HEK293 (cell line): ENCODE measurements at regions not wholly inside any gene's neighbourhood (a gene's known extent, or its start where the extent isn't known, plus 50 kb on each side); places are given as distances from the start of the nearest gene placed in this dataset.

ENCODE experiments used
- SETDB1 ChIP-seq: IDR thresholded peaks from one replicate; pipeline ENCODE4 v1.6.1; 2017; ENCODE audit warnings: mild to moderate bottlenecking, low read length, moderate library complexity, mixed read lengths; ENCODE audit not compliant: insufficient read length
- ZBTB7A ChIP-seq: fragments of 450-650 bp; formaldehyde crosslinking; IDR thresholded peaks from 2 replicates; pipeline ENCODE4 v1.5.1; 2016; ENCODE audit warnings: low read depth, missing biosample characterization, missing genetic modification characterization
- ZBTB8A ChIP-seq: fragments of 450-650 bp; formaldehyde crosslinking; IDR thresholded peaks from 2 replicates; pipeline ENCODE4 v1.5.1; 2016; ENCODE audit warnings: missing biosample characterization, missing genetic modification characterization
- ZNF174 ChIP-seq: fragments of 450-650 bp; formaldehyde crosslinking; IDR thresholded peaks from 2 replicates; pipeline ENCODE4 v1.5.0; 2017; ENCODE audit warnings: missing biosample characterization, mild to moderate bottlenecking, missing genetic modification characterization
- ZNF394 ChIP-seq: fragments of 450-650 bp; formaldehyde crosslinking; IDR thresholded peaks from 2 replicates; pipeline ENCODE4 v1.5.1; 2016; ENCODE audit warnings: missing biosample characterization, missing genetic modification characterization, mild to moderate bottlenecking, moderate library complexity, borderline replicate concordance
- ZNF585B ChIP-seq: fragments of 450-650 bp; formaldehyde crosslinking; IDR thresholded peaks from 2 replicates; pipeline ENCODE4 v1.5.1; 2016; ENCODE audit warnings: missing biosample characterization, missing genetic modification characterization
- TF ChIP-seq, protein P1 (sequence below): fragments of 450-650 bp; formaldehyde crosslinking; IDR thresholded peaks from 2 replicates; pipeline ENCODE4 v1.5.1; 2016; ENCODE audit warnings: missing biosample characterization, missing genetic modification characterization

DNA sequence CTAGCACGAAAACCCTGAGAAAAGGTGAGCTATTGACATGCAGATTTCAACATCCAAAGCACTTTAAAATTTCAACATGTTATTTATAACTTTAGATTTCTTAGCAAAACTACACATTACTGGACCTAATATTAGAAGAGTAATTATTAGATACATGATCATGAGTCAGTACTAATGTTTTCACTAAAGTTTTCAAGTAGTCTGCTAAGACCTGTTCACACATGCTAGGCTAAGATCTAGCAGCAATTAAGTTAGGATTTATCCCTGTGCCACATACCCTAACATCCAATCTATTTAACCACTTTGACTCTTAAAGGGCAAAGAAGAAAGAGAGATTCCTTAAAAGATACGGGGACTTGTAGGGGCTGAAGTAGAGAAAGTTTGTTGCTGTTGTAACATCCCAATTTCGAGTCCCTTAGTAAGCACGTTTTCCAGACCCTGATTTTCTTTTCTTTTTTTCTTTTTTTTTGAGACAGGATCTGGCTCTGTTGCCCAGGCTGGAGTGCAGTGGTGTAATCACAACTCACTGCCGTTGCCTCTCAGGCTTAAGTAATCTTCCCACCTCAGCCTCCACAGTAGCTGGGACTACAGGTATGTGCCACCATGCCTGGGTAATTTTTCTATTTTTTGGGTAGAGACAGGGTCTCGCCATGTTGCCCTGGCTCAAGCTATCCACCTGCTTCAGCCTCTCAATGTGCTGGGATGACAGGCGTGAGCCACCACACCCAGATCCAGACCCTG lies 102.5 kb upstream of the ATF7IP start:
- TF ChIP-seq ZNF174 (tag by site-specific recombination) (no peak), ZNF585B (tag by site-specific recombination) (no peak), ZBTB8A (tag by site-specific recombination) (no peak), SETDB1 (no peak), ZNF394 (tag by site-specific recombination) (no peak), ZBTB7A (no peak)
- TF ChIP-seq, protein P1, sequence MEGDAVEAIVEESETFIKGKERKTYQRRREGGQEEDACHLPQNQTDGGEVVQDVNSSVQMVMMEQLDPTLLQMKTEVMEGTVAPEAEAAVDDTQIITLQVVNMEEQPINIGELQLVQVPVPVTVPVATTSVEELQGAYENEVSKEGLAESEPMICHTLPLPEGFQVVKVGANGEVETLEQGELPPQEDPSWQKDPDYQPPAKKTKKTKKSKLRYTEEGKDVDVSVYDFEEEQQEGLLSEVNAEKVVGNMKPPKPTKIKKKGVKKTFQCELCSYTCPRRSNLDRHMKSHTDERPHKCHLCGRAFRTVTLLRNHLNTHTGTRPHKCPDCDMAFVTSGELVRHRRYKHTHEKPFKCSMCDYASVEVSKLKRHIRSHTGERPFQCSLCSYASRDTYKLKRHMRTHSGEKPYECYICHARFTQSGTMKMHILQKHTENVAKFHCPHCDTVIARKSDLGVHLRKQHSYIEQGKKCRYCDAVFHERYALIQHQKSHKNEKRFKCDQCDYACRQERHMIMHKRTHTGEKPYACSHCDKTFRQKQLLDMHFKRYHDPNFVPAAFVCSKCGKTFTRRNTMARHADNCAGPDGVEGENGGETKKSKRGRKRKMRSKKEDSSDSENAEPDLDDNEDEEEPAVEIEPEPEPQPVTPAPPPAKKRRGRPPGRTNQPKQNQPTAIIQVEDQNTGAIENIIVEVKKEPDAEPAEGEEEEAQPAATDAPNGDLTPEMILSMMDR (tag by site-specific recombination) = no peak
